Left lung (tissue), 4 donors: ENCODE measurements at regions not wholly inside any gene's neighbourhood (a gene's known extent, or its start where the extent isn't known, plus 50 kb on each side); places are given as distances from the start of the nearest gene placed in this dataset.

ENCODE experiments used
- ATAC-seq: fragments of 200-7000 bp; cut with Tn5 transposase; one replicate; pipeline ENCODE4 v1.9.1; 2020; ENCODE audit warnings: moderate library complexity
- DNase-seq, 4 donors: peaks; one replicate each; pipeline ENCODE4 v3.0.0-alpha.2; 2013 to 2020
- H3K27ac ChIP-seq, 2 donors: fragments of 200-600 bp; sonication (generic) in 1 of 2; one replicate each; pipeline versions ENCODE4 v1.5.0 to v1.8.0; 2020 to 2021
- H3K27me3 ChIP-seq, 2 donors: fragments of 200-600 bp; sonication (generic) in 1 of 2; one replicate each; pipeline versions ENCODE4 v1.5.0 to v1.8.0; 2020 to 2021
- H3K36me3 ChIP-seq, 2 donors: fragments of 200-600 bp; sonication (generic) in 1 of 2; one replicate each; pipeline versions ENCODE4 v1.5.0 to v1.8.0; 2020 to 2021
- H3K4me1 ChIP-seq, 2 donors: fragments of 200-600 bp; one replicate each; pipeline ENCODE4 v1.8.0; 2021
- H3K4me3 ChIP-seq, 2 donors: fragments of 200-600 bp; sonication (generic) in 1 of 2; one replicate each; pipeline versions ENCODE4 v1.5.0 to v1.8.0; 2020 to 2021; ENCODE audit warnings: mild to moderate bottlenecking in 1 of 2
- H3K9me3 ChIP-seq, 2 donors: fragments of 200-600 bp; sonication (generic) in 1 of 2; one replicate each; pipeline versions ENCODE4 v1.5.0 to v1.8.0; 2020 to 2021
- intact Hi-C, 2 donors: fragments of 100-400 bp; cut with DNase I; formaldehyde crosslinking; loops; one replicate each; pipeline versions ENCODE4 v1.11.2 to v1.14.2; 2022
- TF ChIP-seq, protein P1 (sequence below), 2 donors: fragments of 200-600 bp; sonication (generic) in 1 of 2; IDR thresholded peaks; one replicate each; pipeline versions ENCODE4 v1.5.0 to v1.8.0; 2021; ENCODE audit warnings: antibody characterized with exemption in 2 of 2
- donor health status: DM: no; HTN: yes; CAD: no.
- donor health status: DM: no; HTN: no; CAD: no.

DNA sequence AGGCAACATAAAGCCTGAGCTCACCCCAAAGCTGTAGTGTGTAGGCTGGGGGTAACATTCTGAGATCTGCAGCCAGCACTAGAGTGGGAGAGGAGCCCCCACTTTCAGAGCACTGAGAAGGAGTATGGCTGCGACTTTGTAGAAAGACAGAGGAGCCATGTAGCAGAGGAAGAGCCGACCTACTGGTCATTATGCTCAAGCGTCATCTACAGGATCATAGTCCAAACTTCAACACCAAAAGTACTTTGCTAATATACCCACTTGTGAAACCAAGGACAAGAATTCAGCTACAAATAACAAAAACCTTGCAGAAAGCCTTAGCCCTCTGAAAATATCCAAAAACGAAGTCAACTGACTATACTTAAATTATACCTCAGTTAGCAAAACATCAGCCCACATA is 330.1 kb downstream of the MAN2A1 start:
- Histone ChIP-seq H3K27me3 (no peaks in the 10 kb centered on the region), H3K4me3 (no peak overlapping the region), H3K9me3 (no peaks in the 10 kb centered on the region), H3K4me1 (no peaks in the 10 kb centered on the region), H3K36me3 (no peaks in the 10 kb centered on the region), H3K27ac (no peak overlapping the region)
- TF ChIP-seq, protein P1, sequence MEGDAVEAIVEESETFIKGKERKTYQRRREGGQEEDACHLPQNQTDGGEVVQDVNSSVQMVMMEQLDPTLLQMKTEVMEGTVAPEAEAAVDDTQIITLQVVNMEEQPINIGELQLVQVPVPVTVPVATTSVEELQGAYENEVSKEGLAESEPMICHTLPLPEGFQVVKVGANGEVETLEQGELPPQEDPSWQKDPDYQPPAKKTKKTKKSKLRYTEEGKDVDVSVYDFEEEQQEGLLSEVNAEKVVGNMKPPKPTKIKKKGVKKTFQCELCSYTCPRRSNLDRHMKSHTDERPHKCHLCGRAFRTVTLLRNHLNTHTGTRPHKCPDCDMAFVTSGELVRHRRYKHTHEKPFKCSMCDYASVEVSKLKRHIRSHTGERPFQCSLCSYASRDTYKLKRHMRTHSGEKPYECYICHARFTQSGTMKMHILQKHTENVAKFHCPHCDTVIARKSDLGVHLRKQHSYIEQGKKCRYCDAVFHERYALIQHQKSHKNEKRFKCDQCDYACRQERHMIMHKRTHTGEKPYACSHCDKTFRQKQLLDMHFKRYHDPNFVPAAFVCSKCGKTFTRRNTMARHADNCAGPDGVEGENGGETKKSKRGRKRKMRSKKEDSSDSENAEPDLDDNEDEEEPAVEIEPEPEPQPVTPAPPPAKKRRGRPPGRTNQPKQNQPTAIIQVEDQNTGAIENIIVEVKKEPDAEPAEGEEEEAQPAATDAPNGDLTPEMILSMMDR (IDR thresholded peaks at IDR 0.05), result no peak
- ATAC-seq, result no peak
- intact Hi-C loops, result no loop called here
- no peak for DNase-seq

DNA sequence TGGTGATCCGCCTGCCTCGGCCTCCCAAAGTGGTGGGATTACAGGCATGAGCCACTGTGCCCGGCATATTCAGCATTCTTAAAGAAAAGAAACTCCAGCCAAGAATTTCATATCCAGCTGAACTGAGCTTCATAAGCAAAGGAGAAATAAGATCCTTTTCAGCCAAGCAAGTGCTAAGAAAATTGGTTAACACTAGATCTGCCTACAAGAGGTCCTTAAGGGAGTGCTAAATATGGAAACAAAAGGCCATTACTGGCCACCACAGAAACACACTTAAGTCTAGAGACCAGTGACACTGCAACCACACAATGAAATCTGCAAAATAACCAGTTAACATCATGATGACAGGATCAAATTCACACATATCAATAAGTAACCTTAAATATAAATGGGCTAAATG is 331.5 kb downstream of the MAN2A1 start:
- no peak for DNase-seq
- Histone ChIP-seq H3K27ac (no peak overlapping the region), H3K9me3 (no peaks in the 10 kb centered on the region), H3K4me1 (no peaks in the 10 kb centered on the region), H3K4me3 (no peak overlapping the region), H3K27me3 (no peaks in the 10 kb centered on the region), H3K36me3 (no peaks in the 10 kb centered on the region)
- peak; percentile 41 for ATAC-seq
- intact Hi-C loops, result no loop called here
- TF ChIP-seq, protein P1 (IDR thresholded peaks at IDR 0.05), result no peak

DNA sequence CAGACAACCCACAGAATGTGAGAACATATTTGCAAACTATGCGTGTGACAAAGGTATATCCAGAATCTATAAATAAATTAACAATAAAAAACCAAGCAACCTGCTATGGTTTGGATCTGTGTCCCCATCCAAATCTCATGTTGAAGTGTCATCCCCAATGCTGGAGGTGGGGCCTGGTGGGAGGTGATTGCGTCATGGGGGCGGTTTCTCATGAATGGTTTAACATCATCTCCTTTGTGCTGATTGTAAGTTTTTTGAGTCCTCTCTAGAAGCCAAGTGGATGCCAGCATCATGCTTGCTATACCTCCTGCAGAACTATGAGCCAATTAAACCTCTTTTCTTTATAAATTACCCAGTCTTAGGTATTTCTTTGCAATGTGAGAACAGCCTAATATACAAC is 335.4 kb downstream of the MAN2A1 start:
- DNase-seq (no peak), ATAC-seq (no peak)
- Histone ChIP-seq H3K36me3 (no peaks in the 10 kb centered on the region), H3K27ac (no peak overlapping the region), H3K9me3 (no peaks in the 10 kb centered on the region), H3K4me1 (no peaks in the 10 kb centered on the region), H3K4me3 (no peak overlapping the region), H3K27me3 (no peaks in the 10 kb centered on the region)
- intact Hi-C loops, result no loop called here
- TF ChIP-seq, protein P1 (IDR thresholded peaks at IDR 0.05), result no peak

DNA sequence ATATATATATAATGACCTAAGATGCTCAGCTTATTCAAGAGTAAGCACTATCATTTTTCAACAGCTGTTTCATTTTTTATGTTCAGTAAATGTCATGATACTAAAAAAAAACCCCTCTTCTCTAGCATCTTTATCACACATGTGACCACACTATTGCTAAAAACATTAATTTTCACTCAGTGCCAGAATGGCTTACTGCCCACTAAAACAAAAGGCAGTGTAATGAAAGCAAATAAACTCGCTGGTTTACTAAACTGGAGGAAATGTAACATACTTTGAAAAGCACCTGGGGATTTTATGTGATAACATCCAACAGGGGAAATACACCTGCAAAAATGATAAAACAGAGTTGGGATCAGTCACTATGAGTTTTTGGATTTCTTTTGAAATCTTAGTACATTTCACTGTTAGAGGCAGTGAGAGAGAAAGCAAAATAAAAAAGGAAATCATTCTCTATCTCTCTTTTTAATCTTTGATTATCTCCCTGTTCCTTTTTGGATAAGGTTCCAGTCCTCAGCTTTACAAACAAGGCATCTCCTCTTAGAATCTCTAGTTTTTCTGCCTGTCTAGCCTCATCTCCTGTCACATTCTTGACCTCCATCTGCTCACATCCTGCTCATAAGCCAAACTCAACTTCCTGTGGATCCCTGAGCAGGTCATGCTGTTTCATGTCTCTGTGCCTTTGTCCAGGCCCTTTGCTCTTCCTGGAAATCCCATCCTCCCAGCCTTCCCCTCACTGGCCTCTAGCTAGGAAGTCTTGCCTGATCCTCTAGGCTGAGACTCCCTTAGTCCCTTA is 338.0 kb downstream of the MAN2A1 start:
- TF ChIP-seq, protein P1 (IDR thresholded peaks at IDR 0.05), result no peak
- no peaks in the 10 kb centered on the region for H3K27me3 ChIP-seq
- H3K36me3 ChIP-seq, result no peaks in the 10 kb centered on the region
- no peak for ATAC-seq
- intact Hi-C loops, result no loop called here
- H3K4me1 ChIP-seq, result no peaks in the 10 kb centered on the region
- DNase-seq, result no peak
- H3K4me3 ChIP-seq, result no peak overlapping the region
- H3K27ac ChIP-seq, result no peak overlapping the region
- no peaks in the 10 kb centered on the region for H3K9me3 ChIP-seq

DNA sequence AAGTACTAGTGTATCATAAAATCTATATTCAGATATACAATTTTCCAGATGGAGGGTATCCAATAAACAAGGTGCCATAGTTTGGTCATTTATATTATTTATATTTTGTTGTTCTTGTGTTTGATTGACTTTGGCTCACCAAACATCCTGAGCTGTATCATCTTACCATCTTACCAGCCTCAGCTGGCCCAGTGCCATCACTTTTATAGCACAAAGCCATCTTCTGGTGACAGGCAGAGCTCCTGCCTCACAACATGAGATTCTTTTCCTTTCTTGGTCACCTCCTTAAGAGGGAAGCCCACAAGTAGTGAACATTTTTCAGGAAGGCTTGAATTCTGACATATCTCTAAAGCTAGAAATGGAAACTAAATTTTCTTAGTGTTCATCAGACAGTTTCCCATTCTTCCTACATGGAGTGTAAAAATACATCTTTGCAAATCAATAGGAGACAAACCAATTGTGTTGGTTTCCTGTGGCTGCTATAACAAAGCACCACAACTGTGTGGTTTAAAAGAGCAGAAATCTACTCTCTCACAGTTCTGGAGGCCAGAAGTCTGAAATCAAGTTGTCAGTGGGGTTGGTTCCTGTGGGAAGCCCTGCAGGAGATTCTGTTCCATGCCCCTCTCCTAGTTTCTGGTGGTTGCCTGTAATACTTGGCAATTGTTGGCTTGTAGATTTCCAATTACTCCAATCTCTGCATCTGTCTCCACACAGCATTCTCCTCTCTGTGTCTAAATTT is 341.8 kb downstream of the MAN2A1 start:
- no peak for DNase-seq
- Histone ChIP-seq H3K27ac (no peak overlapping the region), H3K4me1 (no peaks in the 10 kb centered on the region), H3K27me3 (no peaks in the 10 kb centered on the region), H3K4me3 (no peak overlapping the region), H3K9me3 (no peaks in the 10 kb centered on the region), H3K36me3 (no peaks in the 10 kb centered on the region)
- intact Hi-C loops, result no loop called here
- ATAC-seq, result no peak
- TF ChIP-seq, protein P1 (IDR thresholded peaks at IDR 0.05), result no peak
